WTC11 (cell line): ENCODE measurements at regions not wholly inside any gene's neighbourhood (a gene's known extent, or its start where the extent isn't known, plus 50 kb on each side); places are given as distances from the start of the nearest gene placed in this dataset.

Experiments used
- ATAC-seq: fragments of 200-7000 bp; cut with Tn5 transposase; 2 replicates; pipeline ENCODE4 v1.10.0; 2021; ENCODE audit warnings: mild to moderate bottlenecking, moderate library complexity
- CTCF ChIA-PET: fragments of 300-600 bp; sonication (Branson Sonifier 250); formaldehyde crosslinking; loops from one replicate; lab custom pipeline; 2021; ENCODE audit warnings: antibody characterized with exemption; lab: Charles Lee
- POLR2A ChIA-PET: fragments of 350-600 bp; sonication (Branson Sonifier 250); formaldehyde crosslinking; loops from one replicate; lab custom pipeline; 2021; ENCODE audit warnings: antibody characterized with exemption; lab: Charles Lee
- DNase-seq: peaks from one replicate; pipeline ENCODE4 v3.0.0; 2021; ENCODE audit warnings: low spot score
- H3K27ac Mint-ChIP-seq: 2 replicates; pipeline ENCODE4 v1.8.0; 2021; ENCODE audit warnings: mixed read lengths
- H3K27me3 Mint-ChIP-seq: 2 replicates; pipeline ENCODE4 v1.8.0; 2021; ENCODE audit warnings: low read depth, mild to moderate bottlenecking, moderate library complexity, mixed read lengths
- H3K36me3 Mint-ChIP-seq: 2 replicates; pipeline ENCODE4 v1.8.0; 2021; ENCODE audit warnings: mixed read lengths
- H3K4me1 Mint-ChIP-seq: 2 replicates; pipeline ENCODE4 v1.8.0; 2022; ENCODE audit warnings: mixed read lengths
- H3K4me3 Mint-ChIP-seq: 2 replicates; pipeline ENCODE4 v1.8.0; 2021; ENCODE audit warnings: mild to moderate bottlenecking, moderate library complexity, mixed read lengths
- H3K9me3 Mint-ChIP-seq: 2 replicates; pipeline ENCODE4 v1.8.0; 2021; ENCODE audit warnings: mixed read lengths
- ATF1 ChIP-seq: sonication (generic); formaldehyde crosslinking; IDR thresholded peaks from 2 replicates; pipeline ENCODE4 v1.8.1; 2023; ENCODE audit warnings: mild to moderate bottlenecking, moderate library complexity, missing genetic modification reagents
- CREM ChIP-seq: sonication (generic); formaldehyde crosslinking; IDR thresholded peaks from 2 replicates; pipeline ENCODE4 v1.8.1; 2022; ENCODE audit warnings: mild to moderate bottlenecking, missing genetic modification reagents, moderate library complexity
- E2F5 ChIP-seq: sonication (generic); formaldehyde crosslinking; IDR thresholded peaks from 2 replicates; pipeline ENCODE4 v1.8.1; 2022; ENCODE audit warnings: mild to moderate bottlenecking, moderate library complexity, missing genetic modification reagents
- ETV6 ChIP-seq: sonication (generic); formaldehyde crosslinking; IDR thresholded peaks from 2 replicates; pipeline ENCODE4 v1.8.1; 2022; ENCODE audit warnings: mild to moderate bottlenecking, missing genetic modification reagents
- FOXK1 ChIP-seq: sonication (generic); formaldehyde crosslinking; IDR thresholded peaks from 2 replicates; pipeline ENCODE4 v1.8.0; 2022; ENCODE audit warnings: mild to moderate bottlenecking, moderate library complexity, missing genetic modification reagents
- GABPB1 ChIP-seq: sonication (generic); formaldehyde crosslinking; IDR thresholded peaks from 2 replicates; pipeline ENCODE4 v1.8.1; 2023; ENCODE audit warnings: mild to moderate bottlenecking, missing genetic modification reagents
- HMGXB4 ChIP-seq: sonication (generic); formaldehyde crosslinking; IDR thresholded peaks from 2 replicates; pipeline ENCODE4 v1.8.1; 2023; ENCODE audit warnings: mild to moderate bottlenecking, moderate library complexity, missing genetic modification reagents
- IRF2 ChIP-seq: sonication (generic); formaldehyde crosslinking; IDR thresholded peaks from 2 replicates; pipeline ENCODE4 v1.8.0; 2022; ENCODE audit warnings: low read depth, missing genetic modification reagents, borderline replicate concordance
- JUN ChIP-seq: sonication (generic); formaldehyde crosslinking; IDR thresholded peaks from 2 replicates; pipeline ENCODE4 v1.8.0; 2023; ENCODE audit warnings: mild to moderate bottlenecking, missing genetic modification reagents
- MLX ChIP-seq: sonication (generic); formaldehyde crosslinking; IDR thresholded peaks from 2 replicates; pipeline ENCODE4 v1.8.1; 2023; ENCODE audit warnings: mild to moderate bottlenecking, missing genetic modification reagents, moderate library complexity
- MYBL2 ChIP-seq: sonication (generic); formaldehyde crosslinking; IDR thresholded peaks from 2 replicates; pipeline ENCODE4 v1.8.1; 2023; ENCODE audit warnings: mild to moderate bottlenecking, moderate library complexity, missing genetic modification reagents
- NFATC4 ChIP-seq: fragments of 250-450 bp; sonication (Bioruptor Pico); IDR thresholded peaks from 2 replicates; pipeline ENCODE4 v1.9.0; 2021; ENCODE audit warnings: mild to moderate bottlenecking
- NR1H2 ChIP-seq: sonication (generic); formaldehyde crosslinking; IDR thresholded peaks from 2 replicates; pipeline ENCODE4 v1.9.0; 2021; ENCODE audit warnings: mild to moderate bottlenecking, moderate library complexity, missing genetic modification reagents
- RORB ChIP-seq: fragments of 250-450 bp; sonication (Bioruptor Pico); IDR thresholded peaks from 2 replicates; pipeline ENCODE4 v1.9.0; 2021; ENCODE audit warnings: mild to moderate bottlenecking
- SMAD3 ChIP-seq: sonication (generic); formaldehyde crosslinking; IDR thresholded peaks from 2 replicates; pipeline ENCODE4 v1.8.0; 2022; ENCODE audit warnings: missing genetic modification reagents, mild to moderate bottlenecking, borderline replicate concordance
- TEAD4 ChIP-seq: sonication (generic); formaldehyde crosslinking; IDR thresholded peaks from 2 replicates; pipeline ENCODE4 v1.8.0; 2022; ENCODE audit warnings: mild to moderate bottlenecking, missing genetic modification reagents
- TP53 ChIP-seq: sonication (generic); formaldehyde crosslinking; IDR thresholded peaks from 2 replicates; pipeline ENCODE4 v1.8.1; 2023; ENCODE audit warnings: mild to moderate bottlenecking, missing genetic modification reagents
- ZMAT4 ChIP-seq: fragments of 250-450 bp; sonication (Bioruptor Pico); IDR thresholded peaks from 2 replicates; pipeline ENCODE4 v1.9.0; 2021; ENCODE audit warnings: mild to moderate bottlenecking
- ZNF219 ChIP-seq: sonication (generic); formaldehyde crosslinking; IDR thresholded peaks from 2 replicates; pipeline ENCODE4 v1.8.0; 2023; ENCODE audit warnings: missing genetic modification reagents, mild to moderate bottlenecking, borderline replicate concordance
- ZNF263 ChIP-seq: sonication (generic); formaldehyde crosslinking; IDR thresholded peaks from 2 replicates; pipeline ENCODE4 v1.8.1; 2022; ENCODE audit warnings: low read depth, mild to moderate bottlenecking, moderate library complexity, missing genetic modification reagents
- ZNF671 ChIP-seq: fragments of 250-450 bp; sonication (Bioruptor Pico); IDR thresholded peaks from 2 replicates; pipeline ENCODE4 v1.8.0; 2021; ENCODE audit warnings: mild to moderate bottlenecking
- TF ChIP-seq, protein P1 (sequence below): sonication (generic); formaldehyde crosslinking; IDR thresholded peaks from 2 replicates; pipeline ENCODE4 v1.8.1; 2022; ENCODE audit warnings: low read depth, mild to moderate bottlenecking, moderate library complexity, missing genetic modification reagents, borderline replicate concordance
- TF ChIP-seq, protein P2 (sequence below): sonication (generic); formaldehyde crosslinking; IDR thresholded peaks from 2 replicates; pipeline ENCODE4 v1.8.1; 2022; ENCODE audit warnings: mild to moderate bottlenecking, missing genetic modification reagents, moderate library complexity, borderline replicate concordance
- TF ChIP-seq, protein P3 (sequence below): fragments of 250-450 bp; sonication (Bioruptor Pico); IDR thresholded peaks from 2 replicates; pipeline ENCODE4 v1.8.0; 2021; ENCODE audit warnings: mild to moderate bottlenecking
- TF ChIP-seq, protein P4 (sequence below): fragments of 250-450 bp; sonication (Bioruptor Pico); IDR thresholded peaks from 2 replicates; pipeline ENCODE4 v1.9.0; 2021; ENCODE audit warnings: mild to moderate bottlenecking
- TF ChIP-seq, protein P5 (sequence below): sonication (generic); formaldehyde crosslinking; IDR thresholded peaks from 2 replicates; pipeline ENCODE4 v1.8.0; 2022; ENCODE audit warnings: mild to moderate bottlenecking, missing genetic modification reagents

- DNase-seq (no peak), ATAC-seq (no peak)
- no peak overlapping the region for H3K4me3 Mint-ChIP-seq
- no peaks in the 10 kb centered on the region for H3K36me3 Mint-ChIP-seq
- TF ChIP-seq ZNF219 (CRISPR knock-in tag) = no peak
- TF ChIP-seq HMGXB4 = no peak
- no peak for TF ChIP-seq TP53 (CRISPR knock-in tag)
- no peak for TF ChIP-seq E2F5 (CRISPR knock-in tag)
- TF ChIP-seq, protein P1, sequence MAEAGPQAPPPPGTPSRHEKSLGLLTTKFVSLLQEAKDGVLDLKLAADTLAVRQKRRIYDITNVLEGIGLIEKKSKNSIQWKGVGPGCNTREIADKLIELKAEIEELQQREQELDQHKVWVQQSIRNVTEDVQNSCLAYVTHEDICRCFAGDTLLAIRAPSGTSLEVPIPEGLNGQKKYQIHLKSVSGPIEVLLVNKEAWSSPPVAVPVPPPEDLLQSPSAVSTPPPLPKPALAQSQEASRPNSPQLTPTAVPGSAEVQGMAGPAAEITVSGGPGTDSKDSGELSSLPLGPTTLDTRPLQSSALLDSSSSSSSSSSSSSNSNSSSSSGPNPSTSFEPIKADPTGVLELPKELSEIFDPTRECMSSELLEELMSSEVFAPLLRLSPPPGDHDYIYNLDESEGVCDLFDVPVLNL (CRISPR knock-in tag) = no peak
- no peak for TF ChIP-seq CREM (CRISPR knock-in tag)
- TF ChIP-seq, protein P2, sequence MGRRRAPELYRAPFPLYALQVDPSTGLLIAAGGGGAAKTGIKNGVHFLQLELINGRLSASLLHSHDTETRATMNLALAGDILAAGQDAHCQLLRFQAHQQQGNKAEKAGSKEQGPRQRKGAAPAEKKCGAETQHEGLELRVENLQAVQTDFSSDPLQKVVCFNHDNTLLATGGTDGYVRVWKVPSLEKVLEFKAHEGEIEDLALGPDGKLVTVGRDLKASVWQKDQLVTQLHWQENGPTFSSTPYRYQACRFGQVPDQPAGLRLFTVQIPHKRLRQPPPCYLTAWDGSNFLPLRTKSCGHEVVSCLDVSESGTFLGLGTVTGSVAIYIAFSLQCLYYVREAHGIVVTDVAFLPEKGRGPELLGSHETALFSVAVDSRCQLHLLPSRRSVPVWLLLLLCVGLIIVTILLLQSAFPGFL = no peak
- TF ChIP-seq FOXK1 (CRISPR knock-in tag) = no peak
- TF ChIP-seq, protein P3, sequence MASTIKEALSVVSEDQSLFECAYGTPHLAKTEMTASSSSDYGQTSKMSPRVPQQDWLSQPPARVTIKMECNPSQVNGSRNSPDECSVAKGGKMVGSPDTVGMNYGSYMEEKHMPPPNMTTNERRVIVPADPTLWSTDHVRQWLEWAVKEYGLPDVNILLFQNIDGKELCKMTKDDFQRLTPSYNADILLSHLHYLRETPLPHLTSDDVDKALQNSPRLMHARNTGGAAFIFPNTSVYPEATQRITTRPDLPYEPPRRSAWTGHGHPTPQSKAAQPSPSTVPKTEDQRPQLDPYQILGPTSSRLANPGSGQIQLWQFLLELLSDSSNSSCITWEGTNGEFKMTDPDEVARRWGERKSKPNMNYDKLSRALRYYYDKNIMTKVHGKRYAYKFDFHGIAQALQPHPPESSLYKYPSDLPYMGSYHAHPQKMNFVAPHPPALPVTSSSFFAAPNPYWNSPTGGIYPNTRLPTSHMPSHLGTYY (CRISPR knock-in tag) = no peak
- peaks cover 6% of the 10 kb centered on the region for H3K4me1 Mint-ChIP-seq
- H3K27me3 Mint-ChIP-seq = peaks cover 4% of the 10 kb centered on the region; the same call in 1 of the 2 replicates
- ChIA-PET CTCF (no interaction called here), POLR2A (interaction anchor here (0.9 kb wide), 1 partner anchor 517 kb away, joined by 3 read pairs; no protein-coding TSS in a partner anchor)
- no peak overlapping the region for H3K27ac Mint-ChIP-seq
- no peaks in the 10 kb centered on the region for H3K9me3 Mint-ChIP-seq
These were observed 417.5 kb upstream of the OPRM1 start for GRCh38 chr6:153621491-153621890.

- no peaks in the 10 kb centered on the region for H3K36me3 Mint-ChIP-seq
- DNase-seq = no peak
- no peak for ATAC-seq
- CTCF ChIA-PET = no interaction called here
- H3K9me3 Mint-ChIP-seq = no peaks in the 10 kb centered on the region
- peaks cover 4% of the 10 kb centered on the region; the same call in 1 of the 2 replicates for H3K27me3 Mint-ChIP-seq
- POLR2A ChIA-PET = interaction anchor here (0.9 kb wide), 1 partner anchor 516 kb away, joined by 3 read pairs; no protein-coding TSS in a partner anchor
- no peak overlapping the region for H3K4me3 Mint-ChIP-seq
- H3K4me1 Mint-ChIP-seq = peaks cover 6% of the 10 kb centered on the region
- no peak overlapping the region for H3K27ac Mint-ChIP-seq
- TF ChIP-seq TP53 (CRISPR knock-in tag) (no peak), ZMAT4 (CRISPR knock-in tag) (no peak), MYBL2 (CRISPR knock-in tag) (no peak), MLX (CRISPR knock-in tag) (no peak), ZNF263 (no peak), TEAD4 (CRISPR knock-in tag) (no peak), ETV6 (CRISPR knock-in tag) (no peak), GABPB1 (CRISPR knock-in tag) (no peak), ZNF671 (CRISPR knock-in tag) (no peak), NFATC4 (CRISPR knock-in tag) (no peak), ATF1 (CRISPR knock-in tag) (no peak), SMAD3 (CRISPR knock-in tag) (no peak), NR1H2 (CRISPR knock-in tag) (no peak), RORB (CRISPR knock-in tag) (no peak), IRF2 (CRISPR knock-in tag) (no peak), JUN (CRISPR knock-in tag) (no peak)
- TF ChIP-seq, protein P4, sequence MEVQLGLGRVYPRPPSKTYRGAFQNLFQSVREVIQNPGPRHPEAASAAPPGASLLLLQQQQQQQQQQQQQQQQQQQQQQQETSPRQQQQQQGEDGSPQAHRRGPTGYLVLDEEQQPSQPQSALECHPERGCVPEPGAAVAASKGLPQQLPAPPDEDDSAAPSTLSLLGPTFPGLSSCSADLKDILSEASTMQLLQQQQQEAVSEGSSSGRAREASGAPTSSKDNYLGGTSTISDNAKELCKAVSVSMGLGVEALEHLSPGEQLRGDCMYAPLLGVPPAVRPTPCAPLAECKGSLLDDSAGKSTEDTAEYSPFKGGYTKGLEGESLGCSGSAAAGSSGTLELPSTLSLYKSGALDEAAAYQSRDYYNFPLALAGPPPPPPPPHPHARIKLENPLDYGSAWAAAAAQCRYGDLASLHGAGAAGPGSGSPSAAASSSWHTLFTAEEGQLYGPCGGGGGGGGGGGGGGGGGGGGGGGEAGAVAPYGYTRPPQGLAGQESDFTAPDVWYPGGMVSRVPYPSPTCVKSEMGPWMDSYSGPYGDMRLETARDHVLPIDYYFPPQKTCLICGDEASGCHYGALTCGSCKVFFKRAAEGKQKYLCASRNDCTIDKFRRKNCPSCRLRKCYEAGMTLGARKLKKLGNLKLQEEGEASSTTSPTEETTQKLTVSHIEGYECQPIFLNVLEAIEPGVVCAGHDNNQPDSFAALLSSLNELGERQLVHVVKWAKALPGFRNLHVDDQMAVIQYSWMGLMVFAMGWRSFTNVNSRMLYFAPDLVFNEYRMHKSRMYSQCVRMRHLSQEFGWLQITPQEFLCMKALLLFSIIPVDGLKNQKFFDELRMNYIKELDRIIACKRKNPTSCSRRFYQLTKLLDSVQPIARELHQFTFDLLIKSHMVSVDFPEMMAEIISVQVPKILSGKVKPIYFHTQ (CRISPR knock-in tag) = no peak
- TF ChIP-seq, protein P5, sequence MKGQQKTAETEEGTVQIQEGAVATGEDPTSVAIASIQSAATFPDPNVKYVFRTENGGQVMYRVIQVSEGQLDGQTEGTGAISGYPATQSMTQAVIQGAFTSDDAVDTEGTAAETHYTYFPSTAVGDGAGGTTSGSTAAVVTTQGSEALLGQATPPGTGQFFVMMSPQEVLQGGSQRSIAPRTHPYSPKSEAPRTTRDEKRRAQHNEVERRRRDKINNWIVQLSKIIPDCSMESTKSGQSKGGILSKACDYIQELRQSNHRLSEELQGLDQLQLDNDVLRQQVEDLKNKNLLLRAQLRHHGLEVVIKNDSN (CRISPR knock-in tag) = no peak
These were observed 418.0 kb upstream of the OPRM1 start for GRCh38 chr6:153621070-153621469.
